ENCODE measurements at regions not wholly inside any gene's neighbourhood (a gene's known extent, or its start where the extent isn't known, plus 50 kb on each side); places are given as distances from the start of the nearest gene placed in this dataset.

DNA sequence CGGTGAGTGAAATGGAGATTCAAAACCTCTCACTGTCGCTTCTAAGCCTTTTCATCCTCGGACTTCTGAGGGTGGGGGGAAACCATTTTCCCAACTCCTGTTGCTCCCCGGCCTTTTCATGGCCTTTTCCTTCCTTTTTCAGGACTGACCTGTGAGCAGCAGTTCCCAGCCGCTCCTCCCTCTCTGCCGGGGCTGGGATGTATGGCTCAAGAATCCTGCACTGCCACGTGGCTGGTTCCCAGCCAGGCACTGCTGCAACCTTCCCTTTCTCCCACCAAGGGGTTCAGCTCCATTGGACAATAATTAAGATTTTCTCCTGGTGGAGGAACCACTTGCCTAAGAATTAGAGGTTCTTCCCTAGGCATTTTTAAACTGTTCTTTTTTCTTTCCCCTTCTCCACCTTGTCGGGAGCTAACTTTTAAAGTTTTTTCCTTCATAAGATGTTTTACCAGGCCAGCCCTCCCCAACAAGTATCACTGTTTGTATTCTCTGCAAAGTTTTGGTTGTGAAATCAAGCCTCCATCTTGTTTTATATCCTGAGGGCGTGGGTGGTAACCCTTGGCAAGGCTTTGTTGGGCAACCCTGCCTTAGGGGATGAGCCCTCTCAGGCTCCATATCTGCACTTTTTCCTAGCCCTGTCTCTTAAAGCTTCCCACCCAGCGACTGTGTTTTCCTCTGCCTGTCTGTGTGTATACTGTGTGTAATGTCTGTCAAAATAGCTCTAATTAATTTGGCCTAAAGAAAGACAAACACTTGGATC is 1166.6 kb upstream of the ADGRL2 start:
- Histone ChIP-seq H3K9me3 (no peaks in the 10 kb centered on the region), H3K36me3 (ENCODE audit: low read depth, missing control alignments) (no peaks in the 10 kb centered on the region), H3K4me1 (no peaks in the 10 kb centered on the region), H3K4me3 (no peak overlapping the region), H3K27me3 (no peaks in the 10 kb centered on the region), H3K27ac (no peak overlapping the region)
- TF ChIP-seq POLR2A (IDR thresholded peaks at IDR 0.05) (no peak), CTCF (IDR thresholded peaks at IDR 0.05) (no peak)
- no peak for DNase-seq
- WGBS, 2 donors, result 64 to 73% methylated on average over 10 of the region's 10 CpGs
- intact Hi-C loops (cut with DNase I; ENCODE audit: low total_unique reads), result no loop called here

GRCh38 chr1:80632284-80632683 is 1168.5 kb upstream of the ADGRL2 start:
- H3K36me3 ChIP-seq (ENCODE audit: low read depth, missing control alignments), result no peaks in the 10 kb centered on the region
- intact Hi-C loops (cut with DNase I; ENCODE audit: low total_unique reads), result no loop called here
- DNase-seq, result no peak
- no peaks in the 10 kb centered on the region for H3K9me3 ChIP-seq
- H3K4me3 ChIP-seq, result no peak overlapping the region
- no peak overlapping the region for H3K27ac ChIP-seq
- 89 to 91% methylated on average over 7 to 10 of the region's 10 CpGs for WGBS, 2 donors
- H3K4me1 ChIP-seq, result no peaks in the 10 kb centered on the region
- no peaks in the 10 kb centered on the region for H3K27me3 ChIP-seq
- no peak for TF ChIP-seq CTCF (IDR thresholded peaks at IDR 0.05)
- TF ChIP-seq POLR2A (IDR thresholded peaks at IDR 0.05), result no peak

DNA sequence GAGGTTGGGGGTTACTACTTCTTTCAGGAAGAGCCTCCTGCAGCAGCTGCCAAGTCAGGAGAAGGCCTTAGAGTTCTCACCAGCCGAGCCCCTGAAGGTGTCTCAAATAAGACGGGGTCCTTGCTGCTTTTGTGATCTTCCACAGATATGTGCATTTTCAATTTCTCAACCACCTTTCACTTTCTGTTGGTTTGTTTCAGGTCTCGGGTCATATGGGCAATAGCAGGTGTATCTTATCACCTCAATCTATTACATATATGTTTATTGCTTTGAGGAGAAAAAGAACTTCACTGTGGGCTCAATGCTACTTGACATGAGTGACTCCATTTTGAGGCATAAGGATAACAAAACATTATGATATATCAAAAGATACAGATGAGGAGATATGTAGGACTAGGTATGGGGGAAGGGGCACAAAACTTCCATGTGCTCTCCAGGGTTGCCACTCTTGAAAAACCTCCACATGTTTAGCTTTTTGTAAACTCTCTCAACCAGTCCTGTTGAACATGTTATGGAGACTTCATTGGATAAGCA is 1171.4 kb upstream of the ADGRL2 start:
- WGBS, 2 donors, result 94 to 96% methylated on average over 3 of the region's 3 CpGs
- DNase-seq, result no peak

DNA sequence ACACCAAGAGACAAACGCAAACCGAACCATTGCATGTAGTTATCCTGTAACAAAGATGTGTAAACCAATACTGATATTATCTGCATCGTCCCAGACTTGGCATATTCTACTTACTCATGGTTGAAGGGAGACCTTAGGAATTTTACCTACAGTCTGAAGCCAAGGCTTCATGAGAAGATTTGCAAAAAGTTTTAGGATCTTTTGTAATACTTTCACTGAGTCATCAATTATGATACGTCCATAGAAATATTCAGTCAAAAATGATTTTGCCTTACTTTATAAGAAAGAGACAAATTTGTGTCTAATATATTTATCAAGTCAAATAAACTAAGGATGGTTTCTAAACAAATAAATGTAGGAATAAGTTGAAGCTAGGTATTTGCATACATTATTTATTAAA is 1176.1 kb upstream of the ADGRL2 start:
- WGBS, 2 donors, result 83 to 88% methylated on average over 4 of the region's 4 CpGs
- no peak overlapping the region for H3K4me3 ChIP-seq
- H3K4me1 ChIP-seq, result no peaks in the 10 kb centered on the region
- intact Hi-C loops (cut with DNase I; ENCODE audit: low total_unique reads), result no loop called here
- TF ChIP-seq CTCF (IDR thresholded peaks at IDR 0.05) (no peak), POLR2A (IDR thresholded peaks at IDR 0.05) (no peak)
- no peaks in the 10 kb centered on the region for H3K9me3 ChIP-seq
- H3K27me3 ChIP-seq, result no peaks in the 10 kb centered on the region
- DNase-seq, result no peak
- no peak overlapping the region for H3K27ac ChIP-seq
- H3K36me3 ChIP-seq (ENCODE audit: low read depth, missing control alignments), result no peaks in the 10 kb centered on the region

More for the DNA sequence above, 1171.4 kb upstream of the ADGRL2 start:
- no peaks in the 10 kb centered on the region for H3K27me3 ChIP-seq
- H3K9me3 ChIP-seq, result no peaks in the 10 kb centered on the region
- H3K27ac ChIP-seq, result no peak overlapping the region
- H3K4me3 ChIP-seq, result no peak overlapping the region
- H3K4me1 ChIP-seq, result no peaks in the 10 kb centered on the region
- no peaks in the 10 kb centered on the region for H3K36me3 ChIP-seq (ENCODE audit: low read depth, missing control alignments)
- TF ChIP-seq POLR2A (IDR thresholded peaks at IDR 0.05) (no peak), CTCF (IDR thresholded peaks at IDR 0.05) (no peak)
- intact Hi-C loops (cut with DNase I; ENCODE audit: low total_unique reads), result no loop called here

- intact Hi-C loops (cut with DNase I; ENCODE audit: low total_unique reads), result no loop called here
- no peaks in the 10 kb centered on the region for H3K9me3 ChIP-seq
- DNase-seq, result no peak
- TF ChIP-seq POLR2A (IDR thresholded peaks at IDR 0.05), result no peak
- TF ChIP-seq CTCF (IDR thresholded peaks at IDR 0.05), result no peak
- H3K27me3 ChIP-seq, result no peaks in the 10 kb centered on the region
- no peak overlapping the region for H3K4me3 ChIP-seq
- no peaks in the 10 kb centered on the region for H3K36me3 ChIP-seq (ENCODE audit: low read depth, missing control alignments)
- H3K27ac ChIP-seq, result no peak overlapping the region
- H3K4me1 ChIP-seq, result no peaks in the 10 kb centered on the region
Measured at GRCh38 chr1:80607064-80607463, 1193.7 kb upstream of the ADGRL2 start.
